Sciatic nerve (tissue), 2 donors: ENCODE measurements at regions not wholly inside any gene's neighbourhood (a gene's known extent, or its start where the extent isn't known, plus 50 kb on each side); places are given as distances from the start of the nearest gene placed in this dataset.

Source experiments
- ATAC-seq: fragments of 200-7000 bp; cut with Tn5 transposase; one replicate; pipeline ENCODE4 v1.9.1; 2020; ENCODE audit warnings: mild to moderate bottlenecking, moderate library complexity
- DNase-seq: peaks from one replicate; pipeline ENCODE4 v3.0.0-alpha.2; 2020; ENCODE audit warnings: low spot score
- intact Hi-C: fragments of 100-400 bp; cut with DNase I; formaldehyde crosslinking; loops from one replicate; pipeline ENCODE4 v1.14.2; 2022
- donor health status: DM: no; HTN: no; CAD: no.
- donor health status: DM: no; HTN: no; CAD: no.

DNA sequence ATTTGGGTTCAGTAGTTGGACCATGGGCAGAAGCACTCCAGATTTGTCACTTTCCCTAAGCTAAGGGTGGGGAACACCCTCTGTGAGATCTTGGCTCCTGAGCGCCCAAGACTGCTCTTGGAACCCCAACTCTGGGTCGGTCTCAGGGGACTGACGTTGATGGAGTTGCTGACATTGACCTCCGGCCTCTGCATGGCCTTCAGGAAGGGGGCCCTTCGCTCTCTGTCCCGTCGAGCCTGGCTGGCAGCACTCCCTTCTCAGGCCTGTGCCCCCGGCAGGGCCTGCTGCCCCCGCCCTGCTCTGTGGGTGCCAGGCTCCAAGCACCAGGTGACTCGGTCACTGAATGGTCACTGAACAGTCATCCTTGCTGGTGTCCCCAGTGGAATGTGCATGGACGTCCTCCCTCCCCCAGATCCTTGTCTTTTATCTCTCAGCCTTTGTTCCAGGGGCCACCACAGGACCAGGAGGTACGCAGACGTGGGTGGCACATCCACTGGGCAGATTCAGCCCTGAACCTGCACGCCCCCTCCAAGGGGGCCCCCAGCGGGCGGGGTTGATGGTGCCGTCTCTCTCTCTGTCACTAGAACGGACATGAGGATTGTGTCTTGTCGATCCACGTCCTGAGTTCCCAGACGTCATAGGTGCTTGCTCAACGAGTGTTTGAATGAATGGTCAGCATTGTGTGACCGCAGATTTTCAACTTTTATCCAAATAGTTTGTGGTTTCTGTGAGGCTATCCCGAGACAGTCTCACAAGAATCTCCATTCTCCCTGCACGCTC is 314.5 kb downstream of the SEC14L1 start:
- DNase-seq (no peak), ATAC-seq (peak; percentile 53)
- intact Hi-C loops, result no loop called here

DNA sequence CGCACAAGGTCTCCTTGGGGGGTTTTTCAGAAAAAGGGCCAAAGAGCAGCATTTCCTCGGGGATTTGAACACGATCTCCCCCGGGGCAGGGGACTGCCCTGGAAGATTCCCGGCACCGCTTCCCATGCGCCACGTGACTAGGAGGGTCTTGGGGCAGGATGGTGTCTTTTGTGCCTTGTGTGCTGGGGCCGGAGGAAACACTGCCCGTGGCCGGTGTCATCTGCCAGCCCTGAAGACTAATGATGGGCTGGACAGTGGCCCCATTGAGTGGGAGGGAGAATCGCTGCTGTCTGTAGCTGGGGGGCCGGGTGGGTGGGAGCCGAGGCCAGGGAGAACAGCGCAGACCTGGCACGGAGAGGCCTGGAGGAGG is 315.1 kb downstream of the SEC14L1 start:
- DNase-seq (no peak), ATAC-seq (no peak)
- intact Hi-C loops, result no loop called here

DNA sequence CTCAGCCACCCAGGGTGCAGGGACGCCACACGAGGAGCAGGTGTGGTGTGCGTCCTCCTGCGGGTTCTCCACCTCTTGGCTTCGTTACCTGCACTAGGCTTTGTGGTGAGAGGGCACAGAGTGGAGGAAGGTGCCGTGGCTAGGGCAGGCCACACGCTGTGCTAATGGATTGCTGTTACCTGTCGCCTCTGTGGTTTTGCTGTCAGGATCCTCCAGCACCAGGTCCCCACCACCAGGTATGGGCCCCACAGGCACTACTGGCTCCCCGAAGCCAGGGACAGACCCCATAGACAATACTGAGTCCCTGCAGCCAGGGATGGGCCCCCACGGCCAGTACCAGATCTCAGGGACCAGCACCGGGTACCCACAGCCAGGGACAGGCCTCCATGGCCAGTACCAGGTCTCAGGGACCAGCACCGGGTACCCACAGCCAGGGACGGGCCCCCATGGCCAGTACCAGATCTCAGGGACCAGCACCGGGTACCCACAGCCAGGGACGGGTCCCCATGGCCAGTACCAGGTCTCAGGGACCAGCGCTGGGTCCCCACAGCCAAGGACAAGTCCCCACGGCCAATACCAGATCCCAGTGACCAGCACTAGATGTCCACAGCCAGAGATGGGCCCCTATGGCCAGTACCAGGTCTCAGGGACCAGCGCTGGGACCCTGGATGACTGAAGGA is 315.6 kb downstream of the SEC14L1 start:
- no peak for ATAC-seq
- intact Hi-C loops, result no loop called here
- no peak for DNase-seq

DNA sequence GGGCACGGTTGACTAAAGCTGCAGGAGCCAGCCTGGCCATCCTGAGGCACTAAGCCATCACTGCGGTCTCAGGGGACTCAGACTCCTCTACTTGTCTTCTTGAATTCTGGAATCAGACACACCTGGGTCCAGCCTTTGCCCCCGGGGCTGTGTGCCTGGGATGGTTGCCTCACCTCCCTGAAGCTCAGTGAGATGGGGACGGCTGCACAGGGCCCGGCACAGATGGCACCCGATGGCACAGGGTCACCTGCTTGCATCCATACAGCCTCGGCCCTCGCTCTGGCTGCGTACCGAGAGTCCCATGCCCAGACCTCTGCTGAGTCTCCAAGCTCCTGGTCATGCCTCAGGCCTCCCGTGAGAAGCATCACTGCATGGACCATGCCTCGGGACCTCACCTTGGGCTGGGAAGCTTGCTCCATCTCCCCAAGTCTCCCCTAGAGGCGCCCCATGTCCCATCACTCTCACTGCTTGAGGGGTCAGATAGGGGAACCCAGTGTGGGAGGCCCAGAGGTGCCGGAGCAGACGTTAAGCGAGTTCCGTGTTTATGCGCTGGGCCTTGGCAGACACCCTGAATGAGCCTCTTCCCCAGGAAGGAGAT is 316.3 kb downstream of the SEC14L1 start:
- intact Hi-C loops, result no loop called here
- no peak for DNase-seq
- ATAC-seq, result no peak

DNA sequence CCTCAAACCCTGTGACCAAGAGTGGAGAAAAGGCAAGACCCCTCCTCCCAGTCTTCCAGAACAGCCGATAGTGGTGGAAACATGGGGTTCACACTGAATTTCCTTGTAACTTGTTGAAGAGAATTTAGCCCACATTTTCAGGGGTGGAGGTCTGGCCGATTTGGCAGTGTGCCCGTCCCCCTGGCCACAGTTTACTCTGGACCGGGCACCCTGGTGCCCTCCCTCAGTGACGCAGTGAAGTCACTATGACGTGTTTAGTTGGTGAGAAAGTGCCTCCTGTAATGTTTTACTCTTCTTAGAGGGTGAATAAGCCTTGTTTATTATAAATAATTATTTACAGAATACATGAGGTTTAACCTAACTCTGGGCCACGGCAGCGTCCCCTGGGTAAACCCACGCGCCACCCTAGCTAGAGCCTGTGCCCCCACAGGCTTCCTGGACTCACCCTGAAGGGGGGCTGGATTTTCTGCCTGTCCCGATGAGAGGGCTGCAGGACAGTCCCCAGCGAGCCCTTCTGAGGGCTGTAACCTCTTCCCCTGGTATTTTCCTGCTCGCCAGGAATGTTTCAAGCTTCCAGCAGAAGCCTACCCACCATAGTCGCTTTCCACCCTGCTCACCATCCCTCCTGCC is 316.9 kb downstream of the SEC14L1 start:
- no peak for ATAC-seq
- intact Hi-C loops, result no loop called here
- DNase-seq, result no peak

DNA sequence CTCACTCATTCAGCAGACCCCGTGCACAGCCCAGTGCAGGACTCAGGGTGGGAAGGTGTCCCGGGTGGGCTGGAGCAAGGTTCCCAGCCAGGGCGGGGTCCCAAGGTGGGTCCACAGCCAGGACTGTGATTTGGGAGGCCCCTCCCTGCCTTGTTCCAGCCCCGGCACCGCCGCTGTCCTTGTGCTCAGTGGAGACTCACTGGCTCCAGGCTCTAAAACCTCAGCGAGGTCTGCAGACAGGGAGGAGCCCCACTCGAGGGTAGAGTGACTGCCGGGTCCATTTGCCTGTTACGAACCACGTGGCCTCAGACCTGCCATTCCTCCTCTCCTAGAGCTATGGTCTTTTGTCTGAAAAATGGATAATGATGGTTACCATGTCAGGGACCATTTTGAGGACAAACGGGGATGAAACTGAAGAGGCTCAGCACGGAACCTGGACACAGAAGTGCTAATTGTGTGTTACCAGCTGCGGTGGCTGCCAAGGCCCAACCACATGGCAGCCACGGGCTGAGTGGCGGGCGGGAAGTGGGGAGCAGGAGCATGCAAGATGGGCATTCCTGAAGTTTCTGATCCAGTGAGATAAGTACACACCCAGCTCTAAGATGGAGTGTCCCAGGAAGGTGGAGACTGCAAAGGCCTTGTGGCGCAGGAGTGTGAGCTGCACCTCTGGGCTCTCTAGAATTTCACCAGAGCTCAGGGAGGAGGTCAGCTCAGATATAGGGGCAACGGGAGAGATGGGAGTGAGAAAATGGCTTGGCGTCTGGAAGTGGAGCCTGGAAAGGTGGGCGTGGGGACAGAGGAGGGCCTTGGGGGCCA is 317.6 kb downstream of the SEC14L1 start:
- ATAC-seq (no peak), DNase-seq (peak; percentile 59)
- intact Hi-C loops, result no loop called here

DNA sequence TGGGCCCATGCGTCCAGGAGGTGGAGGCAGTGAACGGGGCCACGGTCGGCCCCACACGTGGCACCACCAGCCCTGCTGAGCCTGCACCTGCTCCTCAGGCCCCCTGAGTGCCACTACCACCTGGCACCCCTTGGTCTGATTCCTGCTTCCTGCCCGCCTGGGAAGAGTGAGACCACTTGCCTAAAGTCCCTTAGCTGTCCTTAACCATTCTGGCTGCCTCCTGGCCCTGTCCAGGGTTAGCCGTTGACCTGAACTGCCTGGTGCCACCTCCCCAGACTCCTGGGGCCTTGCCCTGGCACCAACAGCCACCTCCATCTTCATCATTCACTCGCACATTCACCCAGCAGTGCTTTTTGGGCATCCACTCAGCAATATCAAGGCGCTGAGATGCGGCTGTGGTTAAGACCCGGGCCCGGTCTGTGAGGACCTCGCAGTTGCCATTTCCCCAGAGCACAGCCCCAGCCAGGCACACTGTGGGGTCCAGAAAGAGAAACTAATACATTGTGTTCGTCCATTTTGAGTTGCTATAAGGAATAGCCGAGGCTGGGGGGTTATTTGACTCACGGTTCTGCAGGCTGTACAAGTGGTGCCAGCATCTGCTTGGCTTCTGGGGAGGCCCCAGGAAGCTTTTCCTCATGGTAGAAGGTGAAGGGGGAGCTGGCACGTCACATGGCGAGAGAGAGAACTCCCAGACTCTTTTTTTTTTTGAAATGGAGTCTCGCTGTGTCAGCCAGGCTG is 318.4 kb downstream of the SEC14L1 start:
- DNase-seq (no peak), ATAC-seq (no peak)
- intact Hi-C loops, result no loop called here

DNA sequence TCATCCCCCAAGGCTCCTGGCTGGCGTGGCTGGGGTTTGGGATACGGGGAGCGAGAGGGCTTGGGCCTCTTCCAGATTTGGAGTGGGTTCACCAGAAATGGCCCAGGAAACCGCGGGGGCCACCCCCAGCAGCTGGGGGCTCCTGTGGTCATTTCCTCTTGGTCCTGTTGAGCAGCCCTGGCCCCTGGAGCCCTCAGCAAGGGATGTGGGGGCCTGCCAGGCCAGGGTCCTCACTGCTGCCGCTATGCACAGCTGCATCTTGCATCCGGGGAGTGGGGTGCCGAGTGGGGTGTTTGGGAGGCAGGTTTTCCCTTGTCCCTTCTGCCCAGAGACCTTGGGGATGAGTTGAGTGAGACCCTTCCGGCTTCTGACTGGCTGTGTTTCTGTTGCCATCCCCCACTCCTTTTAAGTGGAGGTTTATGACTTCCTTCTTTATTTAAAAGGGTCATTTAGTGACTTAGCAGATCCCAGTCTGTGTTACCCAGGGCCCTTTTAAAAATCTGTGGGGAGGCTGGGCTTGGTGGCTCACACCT is 319.8 kb downstream of the SEC14L1 start:
- intact Hi-C loops, result no loop called here
- ATAC-seq (no peak), DNase-seq (peak; percentile 61)

DNA sequence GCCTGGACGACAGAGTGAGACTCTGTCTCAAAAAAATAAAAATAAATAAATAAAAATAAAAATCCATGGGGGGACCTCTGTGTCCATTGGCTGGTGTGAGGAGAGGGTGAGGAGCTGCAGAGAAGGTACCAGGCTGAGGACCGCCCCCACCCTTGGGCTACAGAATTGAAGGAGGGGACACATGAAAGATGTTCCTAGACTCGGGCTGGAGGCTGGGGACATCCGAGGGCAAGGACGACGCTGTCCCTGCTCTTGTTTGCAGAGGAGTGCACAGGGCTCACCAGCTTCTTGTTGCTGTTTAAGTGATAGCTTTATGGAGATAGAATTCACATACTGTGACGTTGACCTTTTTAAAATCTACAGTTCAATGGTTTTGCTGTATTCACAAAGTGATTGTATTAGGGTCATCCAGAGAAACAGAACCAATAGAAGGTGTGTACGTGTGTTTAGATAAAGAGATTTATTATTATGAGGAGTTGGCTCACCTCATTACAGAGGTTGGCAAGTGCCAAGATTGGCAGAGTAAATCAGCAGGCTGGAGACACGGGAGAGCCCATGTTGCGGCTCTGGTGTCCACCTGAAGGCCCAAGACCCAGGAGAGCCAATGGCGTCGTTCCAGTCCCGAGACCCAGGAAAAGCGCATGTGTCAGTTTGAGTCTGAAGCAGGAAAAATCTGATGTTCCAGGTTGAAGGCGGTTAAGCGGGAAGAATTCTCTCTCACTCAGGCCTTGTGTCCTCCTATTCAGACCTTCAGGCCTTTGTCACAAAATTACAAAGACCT is 320.7 kb downstream of the SEC14L1 start:
- no peak for ATAC-seq
- no peak for DNase-seq
- intact Hi-C loops, result no loop called here

DNA sequence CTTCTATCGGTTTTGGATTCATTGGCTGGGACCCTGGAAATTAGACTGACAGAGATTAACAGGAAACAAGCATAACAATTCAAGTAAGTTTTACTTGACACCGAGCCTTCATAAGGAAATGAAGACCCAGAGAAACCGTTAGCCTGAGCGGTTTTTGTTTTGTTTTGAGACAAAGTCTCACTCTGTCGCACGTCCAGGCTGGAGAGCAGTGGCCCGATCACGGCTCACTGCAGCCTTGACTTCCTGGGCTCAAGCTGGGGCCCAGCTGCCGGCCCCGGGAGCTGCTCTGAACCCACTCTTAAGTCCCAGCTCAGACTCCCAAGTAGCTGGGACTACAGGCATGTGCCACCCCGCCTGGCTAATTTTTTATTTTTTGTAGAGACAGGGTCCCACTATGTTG is 321.3 kb downstream of the SEC14L1 start:
- DNase-seq (no peak), ATAC-seq (no peak)

DNA sequence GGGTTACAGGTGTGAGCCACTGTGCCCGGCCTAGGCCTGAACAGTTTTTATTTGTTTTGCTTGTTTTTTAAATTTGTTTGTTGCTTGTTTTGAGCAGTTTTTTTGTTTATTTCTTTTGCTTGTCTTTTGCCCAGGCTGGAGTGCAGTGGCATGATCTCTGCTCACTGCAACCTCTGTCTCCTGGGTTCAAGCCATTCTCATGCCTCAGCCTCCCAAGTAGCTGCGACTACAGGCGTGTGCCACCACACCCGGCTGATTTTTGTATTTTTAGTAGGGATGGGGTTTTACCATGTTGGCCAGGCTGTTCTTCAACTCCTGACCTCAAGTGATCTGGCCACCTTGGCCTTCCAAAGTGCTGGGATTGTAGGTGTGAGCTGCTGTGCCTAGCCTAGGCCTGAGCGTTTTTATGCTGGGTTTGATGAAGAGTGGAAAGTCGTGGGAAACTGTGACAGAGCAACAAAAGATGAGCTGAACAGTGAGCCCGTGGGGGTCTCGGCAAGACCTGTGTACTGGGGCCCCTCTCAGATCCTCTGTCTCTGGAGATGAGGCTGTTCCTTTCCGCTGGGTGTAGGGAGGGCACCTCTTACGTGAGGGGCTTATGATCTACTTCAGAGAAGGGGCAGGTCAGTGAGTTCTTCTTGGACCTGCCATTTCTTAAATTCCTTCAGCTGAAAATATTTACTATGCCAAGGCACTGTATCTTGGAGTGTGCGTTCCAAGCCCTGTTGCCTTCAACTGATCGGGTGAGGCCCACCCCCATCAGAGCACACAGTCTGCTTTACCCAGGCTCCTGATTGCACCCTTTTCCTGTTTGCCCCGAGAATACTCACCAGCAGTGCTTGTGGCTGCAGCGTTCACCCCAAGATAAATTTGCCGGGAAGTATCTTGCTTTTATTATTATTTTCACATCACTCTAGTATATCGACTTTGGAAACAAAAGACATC is 322.1 kb downstream of the SEC14L1 start:
- DNase-seq (no peak), ATAC-seq (no peak)
- intact Hi-C loops, result no loop called here

More for the DNA sequence above, 321.3 kb downstream of the SEC14L1 start:
- intact Hi-C loops, result no loop called here

DNA sequence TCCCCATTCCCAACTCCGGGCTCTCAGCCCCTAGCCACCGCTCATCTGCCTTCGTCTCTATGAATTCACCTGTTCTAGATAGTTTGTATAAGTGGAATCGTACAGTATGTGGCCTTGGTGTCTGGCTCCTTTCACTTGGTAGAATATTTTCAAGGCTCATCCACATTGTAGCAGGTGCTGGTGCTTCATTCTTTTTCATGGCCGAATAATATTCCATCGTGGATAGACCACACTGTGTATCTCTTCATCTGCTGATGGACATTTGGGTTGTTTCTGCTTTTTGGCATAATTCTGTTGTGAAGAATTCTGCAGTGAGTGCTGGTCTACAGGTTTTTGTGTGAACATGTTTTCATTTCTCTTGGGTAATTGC is 324.2 kb downstream of the SEC14L1 start:
- no peak for ATAC-seq
- intact Hi-C loops, result no loop called here

DNA sequence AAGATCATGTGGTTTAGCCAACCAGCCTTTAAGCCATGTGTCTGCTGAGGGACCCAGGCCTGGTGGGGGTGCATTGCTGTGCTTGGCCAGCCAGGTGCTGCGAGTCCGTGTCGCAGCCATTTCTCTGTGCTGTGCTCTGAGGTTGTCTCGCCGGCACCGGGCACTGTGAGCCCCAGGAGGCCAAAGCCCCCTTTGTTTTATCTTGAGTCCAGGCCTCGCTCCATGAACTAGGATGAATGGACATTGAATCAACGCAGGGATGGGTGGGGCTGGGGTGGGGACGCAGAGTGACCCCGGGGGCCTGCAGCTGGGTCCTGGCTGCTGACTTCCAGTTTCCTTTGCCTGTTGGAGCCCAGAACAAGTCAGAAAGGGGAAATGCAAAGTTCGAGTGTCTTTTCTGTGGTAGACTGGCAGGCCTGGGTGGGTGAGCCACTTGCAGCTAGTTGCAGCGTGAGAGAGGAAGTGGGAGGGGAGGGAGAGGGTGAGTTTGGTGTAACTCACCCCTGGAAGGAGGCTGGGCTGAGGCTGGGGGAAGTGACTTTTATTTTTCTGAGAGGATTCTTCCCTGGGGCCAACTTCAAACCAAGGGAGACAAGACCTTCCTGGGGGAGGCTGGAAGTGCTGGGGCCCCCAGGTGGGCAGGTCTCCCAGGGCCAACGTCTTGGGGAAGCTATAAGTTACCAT is 324.7 kb downstream of the SEC14L1 start:
- intact Hi-C loops, result no loop called here
- peak; percentile 77 for DNase-seq
- ATAC-seq, result peak; percentile 76

More for the DNA sequence above, 324.2 kb downstream of the SEC14L1 start:
- no peak for DNase-seq

DNA sequence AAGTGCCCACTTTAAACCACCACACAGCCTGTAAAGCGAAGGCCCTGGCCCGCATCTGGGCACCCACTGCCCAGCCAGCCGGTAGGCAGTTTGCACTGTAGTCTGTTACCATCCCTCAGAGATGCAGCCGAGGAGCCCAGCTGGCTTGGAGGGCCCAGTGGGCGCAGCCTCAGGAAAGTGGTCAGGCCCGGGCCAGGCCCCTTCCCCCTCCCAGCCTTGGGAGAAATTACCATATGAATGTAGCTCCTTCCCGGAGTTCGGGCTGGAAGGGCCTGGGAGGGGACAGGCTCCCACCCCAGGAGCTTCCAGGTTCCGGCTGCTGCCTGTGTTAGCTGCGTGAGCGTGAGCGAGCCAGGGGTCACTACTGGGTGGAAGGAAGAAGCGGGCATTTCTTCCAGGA is 325.4 kb downstream of the SEC14L1 start:
- intact Hi-C loops, result no loop called here
- ATAC-seq (peak; percentile 44), DNase-seq (peak; percentile 65)

DNA sequence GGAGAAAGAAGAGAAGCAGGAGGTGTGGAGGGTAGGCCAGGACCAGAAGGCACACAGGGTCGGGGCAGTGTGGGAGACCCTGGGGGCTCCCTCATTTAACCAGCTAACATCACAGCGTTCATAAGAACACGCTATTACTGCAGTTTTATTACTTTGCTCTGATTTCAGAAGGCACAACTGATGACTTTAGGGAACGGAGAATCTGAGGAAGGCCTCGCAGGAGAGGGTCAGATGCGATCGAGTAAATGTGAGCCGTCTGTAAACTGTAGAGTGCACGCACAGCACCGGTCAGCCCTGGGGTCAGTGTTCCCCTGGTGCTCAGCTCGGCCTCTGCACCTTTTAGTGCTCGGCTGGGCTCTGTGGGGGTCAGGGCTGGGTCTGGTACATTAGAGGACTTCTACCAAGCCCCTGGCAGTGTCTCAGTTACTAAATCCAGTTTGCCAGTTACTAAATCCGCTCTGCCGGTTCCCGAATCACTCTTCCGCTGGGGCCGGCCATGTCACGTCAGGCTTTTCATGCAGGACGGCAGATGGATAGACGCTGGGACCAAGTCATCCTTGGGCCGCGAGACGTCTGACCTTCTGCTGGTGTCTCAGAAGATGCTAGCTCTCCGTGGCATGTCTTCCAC is 325.9 kb downstream of the SEC14L1 start:
- ATAC-seq (no peak), DNase-seq (peak; percentile 61)
- intact Hi-C loops, result no loop called here
